ENCODE measurements at regions not wholly inside any gene's neighbourhood (a gene's known extent, or its start where the extent isn't known, plus 50 kb on each side); places are given as distances from the start of the nearest gene placed in this dataset.
A peak's percentile ranks its signal among the peaks of the same experiment; 100 is the strongest.

GRCh38 chr1:81699234-81699633 lies 101.5 kb upstream of the ADGRL2 start:
- DNase-seq, result no peak

DNA sequence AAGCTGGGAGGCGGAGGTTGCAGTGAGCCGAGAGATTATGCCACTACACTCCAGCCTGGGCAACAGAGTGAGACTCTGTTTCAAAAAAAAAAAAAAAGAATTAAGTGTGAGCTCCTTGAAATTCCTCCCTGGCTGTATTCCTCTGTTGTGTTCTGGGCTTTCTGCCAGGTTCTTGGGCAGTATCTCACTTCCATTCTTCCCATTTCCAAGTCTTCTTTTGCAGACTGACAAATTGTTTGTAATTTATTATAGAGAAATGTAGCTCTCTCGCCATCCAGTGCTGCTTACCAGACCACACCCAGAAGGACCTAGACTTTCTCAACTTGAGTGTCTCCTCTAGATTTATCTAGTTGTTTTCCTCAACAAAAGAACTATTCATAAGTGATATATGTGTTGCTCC lies 105.0 kb upstream of the ADGRL2 start:
- DNase-seq, result no peak

DNA sequence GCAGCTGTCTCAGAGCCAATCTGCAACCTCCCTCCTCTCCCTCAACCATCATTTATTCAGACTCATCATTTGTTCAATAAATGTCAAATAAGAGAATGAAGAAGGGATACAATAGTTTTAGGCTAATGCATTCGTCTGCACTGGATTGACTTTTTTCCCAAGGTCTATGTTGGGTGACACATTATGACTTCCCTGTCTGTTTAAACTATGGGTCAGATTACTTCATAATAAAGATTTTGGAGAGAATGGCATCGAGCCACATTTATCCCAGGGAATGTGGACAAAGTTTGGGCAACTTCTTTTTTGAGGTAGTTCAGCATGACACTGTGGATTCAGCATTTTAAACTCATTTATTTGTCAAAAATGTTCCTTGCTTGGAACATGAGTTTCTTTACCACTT lies 107.4 kb upstream of the ADGRL2 start:
- DNase-seq, result no peak

DNA sequence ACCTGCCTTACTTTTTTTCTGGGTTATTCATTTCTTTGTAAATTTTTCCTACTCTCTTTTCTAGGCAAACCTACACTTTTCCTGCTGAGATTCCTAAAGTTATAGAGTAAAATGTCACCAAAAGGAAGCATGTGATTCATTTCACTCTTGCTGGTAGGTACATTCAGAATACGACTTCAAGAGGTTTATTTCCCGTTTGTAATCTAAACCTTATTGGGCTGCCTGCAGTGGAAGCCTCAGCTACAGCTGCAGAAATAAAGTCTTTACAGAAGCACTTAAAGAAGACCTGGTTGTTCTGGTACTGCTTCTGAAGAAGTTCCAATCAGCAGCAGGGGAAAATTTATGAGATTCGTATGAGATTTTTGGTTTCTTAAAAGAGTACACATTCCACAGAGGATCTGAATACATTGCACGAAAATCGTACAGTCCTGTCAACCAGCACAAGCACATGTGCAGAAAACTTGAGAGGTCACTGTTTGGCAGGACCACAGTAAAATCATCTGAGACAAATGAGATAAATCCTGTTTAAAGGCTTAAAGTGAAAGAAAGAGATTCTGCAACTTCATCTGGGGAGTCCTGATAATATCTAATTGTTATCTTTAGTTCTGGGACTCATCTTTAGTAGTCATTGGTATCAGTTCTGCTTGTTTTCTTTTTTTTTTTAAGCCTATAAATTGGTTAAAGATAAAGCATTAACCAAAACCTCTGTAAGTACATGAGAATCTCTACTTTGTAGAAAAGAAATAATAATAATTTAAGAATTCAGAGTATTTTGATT lies 109.9 kb upstream of the ADGRL2 start:
- DNase-seq, result no peak

DNA sequence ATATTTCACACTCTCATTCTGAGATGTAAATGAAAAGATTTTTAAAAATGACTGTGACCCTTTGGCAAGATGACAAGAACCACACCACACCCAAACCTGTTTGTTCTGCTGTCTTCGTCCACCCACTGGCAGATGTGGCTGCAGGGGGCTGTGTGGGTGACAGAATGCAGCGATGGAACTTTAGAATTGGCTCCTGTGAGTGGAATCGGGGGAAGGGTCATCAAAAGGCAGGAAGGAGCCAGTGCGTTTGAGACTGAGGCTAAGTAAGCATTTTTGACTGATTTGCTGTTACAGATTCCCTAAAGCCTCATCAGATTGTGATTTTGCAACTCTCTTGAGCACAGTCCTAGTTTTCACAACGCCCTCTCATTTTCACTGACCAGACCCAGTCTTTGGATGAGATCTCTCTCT lies 111.2 kb upstream of the ADGRL2 start:
- DNase-seq, result no peak

GRCh38 chr1:81682490-81682889 lies 118.2 kb upstream of the ADGRL2 start:
- no peak for DNase-seq

DNA sequence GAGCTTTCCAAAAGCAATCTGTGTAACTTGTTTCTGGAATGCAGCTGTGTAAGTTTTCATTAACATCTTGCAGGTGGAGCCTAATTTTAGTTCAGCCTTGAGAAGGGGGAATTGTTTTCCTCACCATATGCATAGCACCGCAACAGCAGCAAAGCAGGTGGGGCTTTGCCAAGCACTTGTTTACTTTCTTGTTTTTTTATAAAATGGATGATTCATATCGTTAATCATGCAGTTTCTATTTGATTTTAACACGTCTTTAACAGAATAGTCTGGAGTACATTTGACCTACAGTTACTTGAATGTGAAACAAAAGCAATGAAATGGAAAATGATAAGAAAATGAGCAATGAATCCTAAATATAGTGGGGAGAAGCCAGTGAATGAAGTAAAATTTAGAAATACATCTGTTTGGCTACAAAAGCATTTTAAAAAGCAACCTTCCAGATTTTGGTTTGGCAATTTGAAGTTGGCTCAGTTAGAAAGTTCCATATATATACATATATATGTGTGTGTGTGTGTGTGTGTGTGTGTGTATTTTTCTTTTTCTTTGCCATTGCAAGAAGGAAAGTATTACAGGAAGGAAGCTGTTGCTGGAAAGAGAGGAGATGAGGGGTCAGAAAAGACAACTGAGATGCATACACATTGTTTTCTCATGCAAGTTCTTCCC lies 119.0 kb upstream of the ADGRL2 start:
- DNase-seq, result no peak

DNA sequence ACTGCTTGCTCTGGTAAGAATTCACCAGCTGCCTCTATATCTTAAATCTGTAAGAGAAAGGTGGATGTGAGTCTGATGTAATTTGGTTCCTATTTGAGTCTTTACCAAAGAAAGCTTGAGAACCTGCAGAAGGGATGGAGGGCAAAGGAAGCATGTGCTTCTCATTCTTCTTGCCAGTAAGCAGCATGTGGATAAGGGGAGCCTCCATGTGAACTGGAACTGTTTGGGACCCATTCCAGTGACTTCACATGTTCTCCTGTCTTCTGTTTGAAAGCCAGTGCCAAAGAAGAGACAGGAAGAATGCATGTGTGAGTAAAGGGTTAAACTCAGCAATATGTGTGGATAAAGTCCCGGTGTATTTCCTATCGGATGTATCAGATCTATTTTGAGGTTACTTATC lies 119.6 kb upstream of the ADGRL2 start:
- DNase-seq, result no peak

GRCh38 chr1:81679942-81680341 lies 120.8 kb upstream of the ADGRL2 start:
- DNase-seq, result no peak

GRCh38 chr1:81678779-81679178 lies 122.0 kb upstream of the ADGRL2 start:
- no peak for DNase-seq

- DNase-seq, result no peak
Measured at GRCh38 chr1:81672766-81673165, 128.0 kb upstream of the ADGRL2 start.

GRCh38 chr1:81671038-81671437 lies 129.7 kb upstream of the ADGRL2 start:
- DNase-seq, result no peak

- peak; percentile 75 for DNase-seq
Measured at GRCh38 chr1:81670286-81670685, 130.4 kb upstream of the ADGRL2 start.

GRCh38 chr1:81666586-81666985 lies 134.1 kb upstream of the ADGRL2 start:
- DNase-seq, result no peak

- DNase-seq, result no peak
Measured at GRCh38 chr1:81664341-81664740, 136.4 kb upstream of the ADGRL2 start.

DNA sequence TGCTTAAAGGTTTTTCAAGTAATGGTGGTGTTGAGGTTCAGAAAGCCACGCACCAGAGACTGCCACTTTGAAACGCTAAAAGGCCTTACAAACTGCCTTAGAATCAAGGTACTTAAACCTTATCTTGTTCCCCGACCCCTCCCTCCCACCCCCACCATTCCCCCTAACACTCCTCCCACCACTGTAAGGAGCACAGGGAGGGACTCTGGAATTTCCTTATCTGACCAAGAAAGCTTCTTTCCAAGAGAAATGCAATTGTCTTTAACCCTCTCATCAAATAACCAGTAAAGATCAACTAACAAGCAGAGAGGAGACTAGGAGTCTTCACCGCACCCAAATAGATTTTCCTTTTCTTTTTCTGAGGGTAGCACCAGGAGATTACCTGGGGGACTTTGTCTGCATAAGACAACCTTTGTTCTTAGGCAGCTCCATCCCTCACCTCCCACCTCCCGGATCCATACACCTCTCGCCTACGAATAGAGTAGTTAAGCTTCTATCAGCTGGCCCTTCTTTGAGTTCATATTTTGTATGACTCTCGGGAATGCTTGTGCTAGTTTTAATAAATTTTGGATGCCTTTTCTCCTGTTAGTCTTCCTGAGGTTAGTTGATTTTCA lies 137.7 kb upstream of the ADGRL2 start:
- DNase-seq, result no peak

DNA sequence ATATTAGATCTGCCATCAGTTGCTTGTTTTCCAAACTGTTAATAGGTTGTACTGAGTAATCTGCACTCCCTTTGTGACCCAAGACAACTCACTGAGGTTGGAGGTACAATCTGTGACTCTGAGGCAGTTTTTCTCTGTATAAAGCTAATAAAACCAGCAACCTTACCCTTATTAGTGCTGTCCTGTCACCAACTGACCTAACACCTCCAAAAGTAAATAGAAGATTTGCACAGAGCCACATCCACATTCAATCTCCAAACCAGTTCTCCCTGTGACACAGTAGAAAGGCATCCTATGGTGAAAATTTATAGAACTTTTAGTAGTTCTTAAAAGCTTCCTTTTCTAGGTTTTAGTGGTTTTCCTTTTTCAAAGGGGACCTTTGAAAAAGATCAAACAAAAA lies 140.4 kb upstream of the ADGRL2 start:
- DNase-seq, result no peak

GRCh38 chr1:81654657-81655056 lies 146.1 kb upstream of the ADGRL2 start:
- no peak for DNase-seq

DNA sequence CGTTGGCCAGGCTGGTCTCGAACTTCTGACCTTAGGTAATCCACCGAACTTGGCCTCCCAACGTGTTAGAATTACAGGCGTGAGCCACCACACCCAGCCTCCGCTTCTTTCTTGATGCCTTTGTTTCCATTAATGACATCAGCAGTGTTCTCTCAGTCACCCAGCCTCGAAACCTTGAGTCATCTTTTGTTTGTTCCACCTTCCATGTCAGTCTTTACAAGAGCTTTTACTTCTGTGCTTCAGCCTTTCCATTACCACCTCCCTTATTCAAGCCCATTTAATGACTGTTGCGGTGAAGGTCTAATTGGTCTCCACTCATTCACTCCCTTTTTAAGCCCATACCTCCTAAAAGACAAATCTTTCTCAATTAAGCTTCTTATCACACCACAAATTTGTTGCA lies 146.6 kb upstream of the ADGRL2 start:
- no peak for DNase-seq

- DNase-seq, result no peak
Measured at GRCh38 chr1:81650776-81651175, 150.0 kb upstream of the ADGRL2 start.

DNA sequence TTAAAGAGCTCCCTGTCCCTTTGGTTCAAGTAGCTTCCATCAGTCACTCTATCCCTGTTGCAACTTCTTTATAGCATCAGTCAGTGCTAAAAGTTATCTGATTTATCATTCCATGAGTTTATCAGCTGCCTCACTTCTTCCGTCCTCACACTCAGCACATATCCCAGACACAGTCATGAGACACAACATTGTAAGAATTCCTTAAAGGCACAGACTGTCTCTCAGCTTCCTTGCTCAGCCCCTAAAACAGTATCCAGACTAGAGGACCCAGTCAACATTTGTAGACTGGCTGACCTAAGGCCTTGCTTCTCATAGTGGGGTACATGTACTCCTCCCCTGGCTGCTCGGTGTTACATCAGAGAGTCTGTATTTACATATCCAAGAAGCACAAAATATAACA lies 164.9 kb upstream of the ADGRL2 start:
- no peak for DNase-seq

DNA sequence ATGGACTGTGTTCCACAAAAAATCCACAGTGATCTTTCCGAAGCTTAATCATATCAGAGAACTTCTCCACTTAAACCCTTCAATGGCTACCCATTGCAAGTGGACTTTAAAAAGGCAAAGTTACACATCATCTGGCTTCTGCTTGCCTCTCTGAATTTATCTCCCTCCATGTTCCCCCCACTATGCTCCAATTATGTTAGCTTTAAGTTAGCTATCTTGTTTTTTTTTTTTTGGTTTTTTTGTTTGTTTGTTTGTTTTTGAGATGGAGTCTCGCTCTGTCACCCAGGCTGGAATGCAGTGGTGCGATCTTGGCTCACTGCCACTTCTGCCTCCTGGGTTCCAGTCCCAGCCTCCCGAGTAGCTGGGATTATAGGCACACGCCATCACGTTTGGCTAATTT lies 166.4 kb upstream of the ADGRL2 start:
- DNase-seq, result no peak

DNA sequence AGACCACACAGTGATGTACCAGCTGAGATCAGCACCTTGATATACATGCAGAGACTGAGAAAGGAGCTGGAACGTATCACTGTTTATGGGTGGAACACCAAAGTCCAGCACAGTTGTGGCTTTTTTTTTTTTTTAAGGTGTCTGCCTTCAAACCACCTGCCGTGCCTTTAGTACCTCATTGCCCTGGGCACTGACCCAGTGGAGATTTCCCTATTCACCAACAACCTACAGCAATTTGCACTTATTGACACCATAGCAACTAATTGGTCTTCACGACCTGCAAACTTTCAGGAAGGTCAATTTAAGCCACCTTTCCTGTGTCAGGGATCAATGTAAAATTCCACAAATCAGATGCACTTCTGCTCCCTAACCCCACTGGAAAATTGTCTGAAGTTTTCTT lies 181.6 kb upstream of the ADGRL2 start:
- no peak for DNase-seq

- DNase-seq, result no peak
Measured at GRCh38 chr1:81618376-81618775, 182.4 kb upstream of the ADGRL2 start.

All from left kidney (tissue), 1 donor.